Ishikawa (cell line): ENCODE measurements at regions not wholly inside any gene's neighbourhood (a gene's known extent, or its start where the extent isn't known, plus 50 kb on each side); places are given as distances from the start of the nearest gene placed in this dataset.

Experiments used
- CEBPB ChIP-seq: IDR thresholded peaks from 2 replicates; pipeline ENCODE4 v1.6.1; 2012
- CREB1 ChIP-seq: IDR thresholded peaks from 2 replicates; pipeline ENCODE4 v1.6.1; 2012; ENCODE audit warnings: low read depth
- EGR1 ChIP-seq: IDR thresholded peaks from 2 replicates; pipeline ENCODE4 v1.6.1; 2012
- EP300 ChIP-seq: IDR thresholded peaks from 2 replicates; pipeline ENCODE4 v1.6.1; 2012; ENCODE audit warnings: borderline replicate concordance
- FOXM1 ChIP-seq: IDR thresholded peaks from 2 replicates; pipeline ENCODE4 v1.6.1; 2012; ENCODE audit warnings: low read depth, borderline replicate concordance
- MAX ChIP-seq: IDR thresholded peaks from 2 replicates; pipeline ENCODE4 v1.6.1; 2012
- NFIC ChIP-seq: IDR thresholded peaks from 2 replicates; pipeline ENCODE4 v1.6.1; 2012
- RAD21 ChIP-seq: IDR thresholded peaks from 2 replicates; pipeline ENCODE4 v1.6.1; 2012; ENCODE audit warnings: low read depth
- REST ChIP-seq: IDR thresholded peaks from 2 replicates; pipeline ENCODE4 v1.6.1; 2012; ENCODE audit warnings: low read depth, mild to moderate bottlenecking
- TAF1 ChIP-seq: IDR thresholded peaks from 2 replicates; pipeline ENCODE4 v1.6.1; 2012; ENCODE audit warnings: low read depth, mild to moderate bottlenecking
- TCF12 ChIP-seq: IDR thresholded peaks from 2 replicates; pipeline ENCODE4 v1.6.1; 2012; ENCODE audit warnings: low read depth
- TEAD4 ChIP-seq: IDR thresholded peaks from 2 replicates; pipeline ENCODE4 v1.6.1; 2012
- USF1 ChIP-seq: IDR thresholded peaks from 2 replicates; pipeline ENCODE4 v1.6.1; 2012
- YY1 ChIP-seq: IDR thresholded peaks from 2 replicates; pipeline ENCODE4 v1.6.1; 2012; ENCODE audit warnings: low read depth
- ZBTB7A ChIP-seq: IDR thresholded peaks from 2 replicates; pipeline ENCODE4 v1.6.1; 2012; ENCODE audit warnings: low read depth

- TF ChIP-seq TAF1 (no peak), USF1 (no peak), CREB1 (no peak), TCF12 (no peak)
Observed at GRCh38 chr2:17235167-17235566, 283.1 kb downstream of the RAD51AP2 start.

- no peak for TF ChIP-seq REST
- no peak for TF ChIP-seq EP300
- no peak for TF ChIP-seq TAF1
- TF ChIP-seq YY1: no peak
Observed at GRCh38 chr2:17232776-17233556, 285.3 kb downstream of the RAD51AP2 start.

- TF ChIP-seq TAF1 (no peak), EP300 (no peak), FOXM1 (no peak), REST (no peak), CEBPB (no peak), YY1 (no peak), RAD21 (no peak), TEAD4 (no peak), MAX (no peak), TCF12 (no peak), USF1 (no peak), ZBTB7A (no peak)
Observed at GRCh38 chr2:17231394-17231965, 286.8 kb downstream of the RAD51AP2 start.

GRCh38 chr2:17229414-17229813 is 288.8 kb downstream of the RAD51AP2 start:
- TF ChIP-seq TEAD4 (no peak), TAF1 (no peak), CEBPB (no peak), TCF12 (no peak), NFIC (no peak), EGR1 (no peak), CREB1 (no peak)

- TF ChIP-seq USF1 (no peak), CEBPB (no peak), CREB1 (no peak), MAX (no peak), NFIC (no peak), TAF1 (no peak), FOXM1 (no peak), TCF12 (no peak), ZBTB7A (no peak), REST (no peak)
Observed at GRCh38 chr2:17228461-17228860, 289.8 kb downstream of the RAD51AP2 start.
